Fibroblast of skin of abdomen (primary cell): ENCODE measurements at regions not wholly inside any gene's neighbourhood (a gene's known extent, or its start where the extent isn't known, plus 50 kb on each side); places are given as distances from the start of the nearest gene placed in this dataset.
"Not testable (repeated sequence)": the region's sequence is repeated elsewhere in the genome, so short reads cannot be mapped to it uniquely, and the experiment has no call there.

Experiments used
- DNase-seq: peaks from one replicate; pipeline ENCODE4 v3.0.0-alpha.2; 2013

GRCh38 chr14:40684328-40684727 lies 922.3 kb upstream of the LRFN5 start:
- DNase-seq: no peak

GRCh38 chr14:40682131-40682913 lies 924.4 kb upstream of the LRFN5 start:
- DNase-seq: no peak

GRCh38 chr14:40679256-40679655 lies 927.4 kb upstream of the LRFN5 start:
- DNase-seq: no peak

- not testable (repeated sequence) for DNase-seq
Measured at GRCh38 chr14:40677206-40677605, 929.5 kb upstream of the LRFN5 start.

GRCh38 chr14:40674502-40674901 lies 932.2 kb upstream of the LRFN5 start:
- DNase-seq: no peak

- no peak for DNase-seq
Measured at GRCh38 chr14:40656311-40656710, 950.4 kb upstream of the LRFN5 start.

- DNase-seq: no peak
Measured at GRCh38 chr14:40652089-40652691, 954.5 kb upstream of the LRFN5 start.

- DNase-seq: no peak
Measured at GRCh38 chr14:40630471-40630870, 976.2 kb upstream of the LRFN5 start.

- not testable (repeated sequence) for DNase-seq
Measured at GRCh38 chr14:40629551-40630137, 977.0 kb upstream of the LRFN5 start.

- no peak for DNase-seq
Measured at GRCh38 chr14:40629144-40629543, 977.5 kb upstream of the LRFN5 start.

- DNase-seq: no peak
Measured at GRCh38 chr14:40623643-40624042, 983.0 kb upstream of the LRFN5 start.

GRCh38 chr14:40618225-40618898 lies 988.3 kb upstream of the LRFN5 start:
- no peak for DNase-seq

- no peak for DNase-seq
Measured at GRCh38 chr14:40616579-40616978, 990.1 kb upstream of the LRFN5 start.

- DNase-seq: no peak
Measured at GRCh38 chr14:40601063-40601462, 1005.6 kb upstream of the LRFN5 start.

GRCh38 chr14:40599725-40600124 lies 1007.0 kb upstream of the LRFN5 start:
- peak; percentile 61 for DNase-seq

- DNase-seq: no peak
Measured at GRCh38 chr14:40581264-40581663, 1025.4 kb upstream of the LRFN5 start.

- no peak for DNase-seq
Measured at GRCh38 chr14:40576880-40577478, 1029.7 kb upstream of the LRFN5 start.

- no peak for DNase-seq
Measured at GRCh38 chr14:40574780-40575179, 1031.9 kb upstream of the LRFN5 start.

- no peak for DNase-seq
Measured at GRCh38 chr14:40525314-40525713, 1081.4 kb upstream of the LRFN5 start.

- no peak for DNase-seq
Measured at GRCh38 chr14:40523123-40523522, 1083.6 kb upstream of the LRFN5 start.

- no peak for DNase-seq
Measured at GRCh38 chr14:40494483-40494882, 1062.2 kb upstream of the FBXO33 start.

- no peak for DNase-seq
Measured at GRCh38 chr14:40487824-40488223, 1055.6 kb upstream of the FBXO33 start.

GRCh38 chr14:40485688-40486087 lies 1053.5 kb upstream of the FBXO33 start:
- DNase-seq: no peak
